Pons (tissue), 1 donor: ENCODE measurements at regions not wholly inside any gene's neighbourhood (a gene's known extent, or its start where the extent isn't known, plus 50 kb on each side); places are given as distances from the start of the nearest gene placed in this dataset.

Source experiments
- DNase-seq: peaks from one replicate; pipeline ENCODE4 v3.0.0-alpha.2; 2016; ENCODE audit warnings: low spot score

- DNase-seq = no peak
These were observed 166.7 kb downstream of the PTPN20 start for GRCh38 chr10:47077941-47078340.

GRCh38 chr10:47078393-47079203 lies 167.4 kb downstream of the PTPN20 start:
- DNase-seq = no peak

DNA sequence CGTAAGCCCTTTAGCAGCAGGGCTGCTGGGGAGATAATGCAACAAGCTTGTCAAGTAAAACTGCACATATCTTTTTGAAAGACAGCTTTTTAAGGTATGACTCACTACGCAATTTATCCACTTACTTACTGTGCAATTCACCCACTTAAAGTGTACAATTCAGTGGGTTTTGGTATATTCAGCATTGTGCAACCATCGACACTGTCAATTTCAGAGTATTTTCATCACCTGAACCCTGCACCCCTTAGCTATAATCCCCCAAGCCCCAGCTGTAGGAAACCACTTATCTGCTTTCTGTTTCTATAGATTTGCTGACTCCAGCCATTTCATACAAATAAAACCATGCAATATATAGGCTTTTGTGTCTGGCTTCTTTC lies 168.0 kb downstream of the PTPN20 start:
- no peak for DNase-seq

- DNase-seq = no peak
These were observed 170.0 kb downstream of the PTPN20 start for GRCh38 chr10:47081264-47081663.

DNA sequence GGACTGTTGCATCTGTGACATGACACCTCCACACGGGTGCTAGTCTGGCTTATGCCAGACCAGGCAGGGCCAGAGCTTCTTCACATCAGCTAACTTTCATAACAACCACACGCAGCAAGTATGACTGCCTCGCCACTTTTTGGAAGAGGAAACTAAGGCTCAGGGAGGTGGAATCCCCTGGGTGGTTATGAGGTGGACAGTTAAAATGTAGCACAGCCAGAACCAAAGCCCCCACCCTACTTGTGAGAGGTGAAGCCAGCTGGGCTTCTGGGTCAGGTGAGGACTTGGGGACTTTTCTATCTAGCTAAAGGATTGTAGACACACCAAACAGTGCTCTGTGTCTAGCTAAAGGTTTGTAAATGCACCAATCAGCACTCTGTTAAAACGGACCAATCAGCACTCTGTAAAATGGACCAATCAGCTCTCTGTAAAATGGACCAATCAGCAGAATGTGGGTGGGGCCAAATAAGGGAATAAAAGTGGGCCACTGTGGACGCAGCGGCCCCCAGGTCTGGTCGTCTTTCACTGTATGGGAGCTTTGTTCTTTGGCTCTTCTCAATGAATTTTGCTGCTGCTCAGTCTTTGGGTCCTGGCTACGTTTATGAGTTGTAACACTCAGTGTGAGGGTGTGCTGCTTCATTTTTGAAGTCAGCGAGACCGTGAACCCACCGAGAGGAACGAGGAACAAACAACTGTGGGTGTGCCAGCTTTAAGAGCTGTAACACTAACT lies 171.0 kb downstream of the PTPN20 start:
- no peak for DNase-seq

DNA sequence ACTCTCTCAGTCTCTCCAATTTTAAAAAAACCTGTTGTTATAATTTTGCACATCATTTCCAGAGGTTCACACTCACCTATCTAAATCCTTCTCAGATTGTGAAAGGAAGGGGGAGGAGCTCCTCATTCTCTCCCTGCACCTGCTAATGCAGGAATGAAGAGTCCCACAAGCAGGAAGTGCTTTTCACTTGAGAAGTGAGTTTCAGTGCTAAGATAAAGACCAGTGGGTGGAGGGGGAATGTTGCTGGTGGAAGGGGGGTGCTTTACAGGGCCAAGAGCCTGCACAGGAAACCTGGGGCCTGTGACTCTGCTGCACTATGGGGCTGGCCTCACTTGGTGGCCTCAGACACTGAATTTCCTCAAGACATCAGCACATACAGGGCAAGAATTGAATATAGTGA lies 176.4 kb downstream of the PTPN20 start:
- DNase-seq = no peak

- no peak for DNase-seq
These were observed 177.6 kb downstream of the PTPN20 start for GRCh38 chr10:47088656-47089354.

DNA sequence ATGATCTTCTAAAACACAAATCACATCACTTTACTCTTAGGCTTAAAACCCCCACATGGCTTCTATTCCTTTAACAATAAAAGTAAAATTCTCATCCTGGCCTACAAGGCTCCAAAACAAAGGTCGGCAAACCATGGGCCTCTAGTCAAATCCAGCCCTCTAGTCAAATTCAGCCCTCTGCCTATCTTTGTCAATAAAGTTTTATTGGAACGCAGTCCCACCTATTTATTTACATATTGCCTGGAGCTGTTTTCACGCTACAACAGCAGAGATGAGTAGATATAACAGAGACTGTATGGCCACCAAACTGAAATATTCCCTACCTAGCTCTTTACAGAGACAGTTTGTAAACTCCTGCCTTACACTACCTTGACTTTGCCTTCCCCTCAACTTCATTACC lies 178.8 kb downstream of the PTPN20 start:
- DNase-seq = no peak

DNA sequence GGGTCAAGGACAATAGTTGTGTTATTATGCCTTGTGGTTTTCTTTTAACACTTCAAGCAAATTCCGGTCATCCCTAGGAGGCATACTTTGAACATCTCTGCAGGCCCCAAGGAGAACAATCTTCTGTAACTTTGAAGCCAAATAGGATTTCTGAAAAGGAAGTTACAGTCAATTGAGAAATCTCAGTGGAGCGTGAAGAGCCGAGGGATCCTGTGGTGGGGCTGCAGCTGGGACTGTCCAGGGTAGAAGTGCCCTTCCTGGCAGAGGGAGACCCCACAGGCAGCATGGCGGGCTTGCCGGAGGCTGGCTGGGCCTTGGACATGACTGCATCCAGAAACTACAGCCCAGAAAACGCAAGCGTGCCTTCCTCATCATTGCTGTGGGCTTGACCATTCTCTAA lies 179.7 kb downstream of the PTPN20 start:
- no peak for DNase-seq

DNA sequence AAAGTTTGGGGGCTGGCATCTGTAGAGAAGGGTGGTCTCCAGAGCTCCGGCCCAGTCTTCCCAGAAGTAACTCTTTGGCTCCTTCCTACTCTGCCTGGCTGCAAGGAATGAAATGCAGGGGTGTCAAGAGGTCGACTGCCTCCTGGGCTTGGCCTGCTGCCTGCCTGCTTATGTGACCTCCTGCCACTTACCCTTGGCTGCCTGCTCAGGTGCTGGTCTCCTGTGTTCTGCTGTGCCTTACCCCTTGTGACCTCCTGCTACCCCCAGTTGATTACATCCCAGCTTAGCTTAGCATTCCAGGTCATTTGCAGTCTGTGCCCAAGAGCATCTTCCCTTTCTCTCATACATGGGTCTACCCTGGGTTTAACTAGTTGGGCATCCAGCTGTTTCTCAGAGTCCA lies 180.2 kb downstream of the PTPN20 start:
- DNase-seq = no peak

- no peak for DNase-seq
These were observed 181.1 kb downstream of the PTPN20 start for GRCh38 chr10:47092376-47092775.

DNA sequence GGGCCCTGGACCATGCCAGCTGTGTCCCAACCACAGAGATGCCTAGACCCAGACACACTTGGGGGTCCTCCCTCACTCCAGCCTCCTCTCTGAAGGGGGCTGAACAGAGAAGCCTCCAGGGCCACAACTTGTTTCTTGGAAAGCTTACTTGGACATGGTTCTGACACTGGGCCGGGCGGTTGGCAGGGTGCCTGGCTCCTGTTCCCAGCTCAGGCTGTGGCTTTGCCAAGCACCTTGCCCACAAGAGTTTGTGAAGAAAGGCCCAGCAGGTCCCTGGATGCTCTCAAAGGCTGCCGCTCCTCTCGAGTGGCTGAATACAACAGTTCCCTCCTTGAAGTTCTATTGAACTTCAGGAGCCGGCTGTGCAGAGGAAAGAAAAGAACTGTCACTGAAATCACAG lies 181.6 kb downstream of the PTPN20 start:
- no peak for DNase-seq

DNA sequence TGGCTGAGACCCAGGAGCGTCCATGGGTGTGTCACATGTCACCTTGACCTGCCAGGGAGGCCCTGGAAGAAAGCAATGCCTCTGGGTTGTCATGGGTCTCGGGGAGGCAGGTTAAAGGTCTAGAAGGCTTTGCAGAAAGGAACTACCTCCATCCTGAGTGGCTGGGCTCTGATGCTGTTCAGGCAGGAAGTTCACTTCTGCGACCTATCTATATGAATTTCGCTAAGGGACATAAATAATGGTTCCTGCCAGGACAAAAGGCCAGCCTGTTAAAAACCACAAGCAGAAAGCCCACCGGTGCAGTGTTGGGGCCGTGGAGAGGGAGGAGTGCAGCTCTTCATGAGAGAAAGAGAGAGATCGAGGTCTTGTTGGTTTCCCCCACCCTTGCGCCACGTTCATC lies 182.9 kb downstream of the PTPN20 start:
- no peak for DNase-seq

- no peak for DNase-seq
These were observed 183.4 kb downstream of the PTPN20 start for GRCh38 chr10:47094636-47095035.

- no peak for DNase-seq
These were observed 184.0 kb downstream of the PTPN20 start for GRCh38 chr10:47095211-47095610.

GRCh38 chr10:47095848-47096612 lies 184.8 kb downstream of the PTPN20 start:
- DNase-seq = no peak

DNA sequence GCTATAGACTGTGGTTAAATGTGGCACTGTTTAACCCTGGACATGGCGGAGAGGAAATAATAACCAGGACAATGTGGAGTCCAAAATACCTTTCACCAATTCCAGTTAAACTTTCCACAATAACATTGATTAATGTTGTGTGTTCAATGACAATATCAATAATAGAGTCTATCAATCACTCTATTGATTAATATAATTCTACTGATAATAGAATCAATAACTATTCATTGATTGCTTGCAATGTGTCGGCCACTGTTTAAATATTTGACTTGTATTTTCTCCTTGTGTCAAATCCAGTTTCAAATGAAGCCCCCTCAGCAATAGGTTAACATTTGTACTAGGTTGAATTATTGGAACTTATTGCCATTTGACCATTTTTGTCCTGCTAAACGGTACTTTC lies 187.0 kb downstream of the PTPN20 start:
- DNase-seq = no peak

DNA sequence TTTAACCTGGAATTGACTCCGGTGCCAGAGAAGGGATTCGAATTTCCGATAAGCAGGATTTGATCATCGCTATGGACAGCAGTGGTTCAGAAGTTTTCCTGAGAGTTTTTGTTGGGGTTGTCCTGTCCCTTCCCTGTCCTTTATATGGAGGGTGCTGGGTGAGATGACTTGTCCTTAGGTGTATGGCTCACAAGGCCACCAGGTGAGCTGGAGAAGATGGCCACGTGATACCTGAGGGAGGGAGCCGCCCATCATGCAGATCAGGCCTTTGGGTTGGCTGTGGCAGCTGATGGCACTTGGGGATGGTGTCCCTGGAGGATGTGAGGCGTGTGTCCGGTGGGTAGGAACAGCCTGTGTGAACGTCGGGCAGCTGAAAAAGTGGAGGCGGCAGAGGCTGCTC lies 187.7 kb downstream of the PTPN20 start:
- DNase-seq = no peak

DNA sequence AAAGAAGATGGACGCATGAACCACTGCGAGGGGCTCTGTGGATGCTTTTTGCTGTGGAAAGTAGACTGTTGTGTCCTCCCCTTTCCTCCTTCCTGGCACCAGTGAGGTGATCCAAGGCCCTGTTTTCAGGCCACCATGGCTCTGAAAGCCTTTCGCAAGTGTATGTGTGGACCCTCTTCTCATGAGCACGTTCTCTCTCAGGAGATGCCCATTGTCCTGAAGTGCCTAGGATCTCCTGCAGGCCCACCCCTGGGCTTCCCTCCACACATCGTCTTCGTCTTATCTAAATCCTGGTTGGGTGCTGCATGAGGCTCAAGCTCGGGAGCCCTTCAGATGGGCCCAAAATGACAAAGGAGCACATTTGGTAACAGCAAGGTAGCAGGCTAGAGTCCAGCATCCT lies 188.2 kb downstream of the PTPN20 start:
- no peak for DNase-seq

- DNase-seq = no peak
These were observed 190.0 kb downstream of the PTPN20 start for GRCh38 chr10:47101196-47101595.

GRCh38 chr10:47101807-47102206 lies 190.6 kb downstream of the PTPN20 start:
- DNase-seq = no peak

GRCh38 chr10:47104151-47104605 lies 192.9 kb downstream of the PTPN20 start:
- DNase-seq = no peak
